HG03097 (cell line): ENCODE measurements at regions not wholly inside any gene's neighbourhood (a gene's known extent, or its start where the extent isn't known, plus 50 kb on each side); places are given as distances from the start of the nearest gene placed in this dataset.
"Not testable (repeated sequence)": the region's sequence is repeated elsewhere in the genome, so short reads cannot be mapped to it uniquely, and the experiment has no call there.

Source experiments
- ATAC-seq: cut with Tn5 transposase; IDR thresholded peaks from one replicate; pipeline ENCODE4 v1.9.1; 2021; ENCODE audit not compliant: unreplicated experiment, low FRiP score

GRCh38 chr9:78707080-78707479 lies 410.2 kb downstream of the PSAT1 start:
- ATAC-seq = peak; percentile 28

GRCh38 chr9:78707481-78707991 lies 410.6 kb downstream of the PSAT1 start:
- peak; percentile 69 for ATAC-seq

GRCh38 chr9:78712903-78713613 lies 416.1 kb downstream of the PSAT1 start:
- no peak for ATAC-seq

GRCh38 chr9:78713614-78714405 lies 416.9 kb downstream of the PSAT1 start:
- no peak for ATAC-seq

- no peak for ATAC-seq
Observed at GRCh38 chr9:78714576-78714975, 417.7 kb downstream of the PSAT1 start.

- not testable (repeated sequence) for ATAC-seq
Observed at GRCh38 chr9:78719029-78719428, 422.1 kb downstream of the PSAT1 start.

GRCh38 chr9:78724896-78725295 lies 428.0 kb downstream of the PSAT1 start:
- no peak for ATAC-seq

- ATAC-seq = no peak
Observed at GRCh38 chr9:78725503-78725902, 428.6 kb downstream of the PSAT1 start.

- ATAC-seq = no peak
Observed at GRCh38 chr9:78745331-78745730, 448.4 kb downstream of the PSAT1 start.

- ATAC-seq = no peak
Observed at GRCh38 chr9:78746010-78746409, 449.1 kb downstream of the PSAT1 start.

- ATAC-seq = no peak
Observed at GRCh38 chr9:78753039-78753438, 456.1 kb downstream of the PSAT1 start.

GRCh38 chr9:78756813-78757510 lies 460.0 kb downstream of the PSAT1 start:
- no peak for ATAC-seq

GRCh38 chr9:78763424-78763823 lies 466.5 kb downstream of the PSAT1 start:
- ATAC-seq = no peak

GRCh38 chr9:78765861-78766260 lies 468.9 kb downstream of the PSAT1 start:
- ATAC-seq = no peak

GRCh38 chr9:78767490-78767889 lies 470.6 kb downstream of the PSAT1 start:
- no peak for ATAC-seq

- ATAC-seq = no peak
Observed at GRCh38 chr9:78769690-78770089, 472.8 kb downstream of the PSAT1 start.

- no peak for ATAC-seq
Observed at GRCh38 chr9:78775211-78775610, 478.3 kb downstream of the PSAT1 start.

- ATAC-seq = no peak
Observed at GRCh38 chr9:78775696-78776295, 478.9 kb downstream of the PSAT1 start.

- no peak for ATAC-seq
Observed at GRCh38 chr9:78777747-78778146, 480.8 kb downstream of the PSAT1 start.

GRCh38 chr9:78778318-78778717 lies 481.4 kb downstream of the PSAT1 start:
- no peak for ATAC-seq

- ATAC-seq = no peak
Observed at GRCh38 chr9:78778861-78779374, 482.0 kb downstream of the PSAT1 start.
